GM06990 (cell line): ENCODE measurements at regions not wholly inside any gene's neighbourhood (a gene's known extent, or its start where the extent isn't known, plus 50 kb on each side); places are given as distances from the start of the nearest gene placed in this dataset.

Experiments used
- DNase-seq: peaks from one replicate; pipeline ENCODE4 v3.0.0-alpha.2; 2011; ENCODE audit not compliant: insufficient read length; ENCODE audit errors: extremely low read depth
- H3K27me3 ChIP-seq: replicated peaks from 2 replicates; pipeline ENCODE4 v1.6.0; 2011; ENCODE audit warnings: low read length; ENCODE audit not compliant: control insufficient read depth, insufficient read depth
- H3K36me3 ChIP-seq: 2 replicates; pipeline ENCODE4 v1.5.1; 2011; ENCODE audit warnings: low read length; ENCODE audit not compliant: control insufficient read depth, insufficient read depth
- H3K4me3 ChIP-seq: replicated peaks from 2 replicates; pipeline ENCODE4 v1.5.1; 2011; ENCODE audit warnings: low read depth, mild to moderate bottlenecking, control low read depth, low read length
- TF ChIP-seq, protein P1 (sequence below): IDR thresholded peaks from 2 replicates; pipeline ENCODE4 v1.5.1; 2011; ENCODE audit warnings: low read length, control low read depth, mild to moderate bottlenecking, inconsistent platforms; ENCODE audit not compliant: insufficient read depth, poor library complexity, severe bottlenecking

DNA sequence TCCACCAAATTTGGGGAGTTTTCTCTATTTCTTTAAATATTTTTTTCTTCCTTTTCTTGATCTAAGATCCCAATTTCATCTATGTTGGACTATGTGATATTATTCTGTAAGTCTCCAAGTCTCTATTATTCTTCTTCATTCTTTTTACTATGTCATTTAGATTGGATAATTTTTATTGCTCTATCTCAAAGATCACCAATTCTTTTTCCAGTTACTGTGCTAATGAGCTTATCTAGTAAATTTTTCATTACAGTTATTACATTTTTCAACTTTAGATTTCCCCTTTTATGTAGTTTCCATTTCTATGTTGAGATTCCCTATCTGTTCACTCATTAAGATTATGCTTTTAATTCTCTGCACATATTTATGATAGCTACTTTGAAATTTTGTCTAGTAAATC lies 131.6 kb upstream of the NAMPT start:
- Histone ChIP-seq H3K27me3 (no peaks in the 10 kb centered on the region), H3K4me3 (no peak overlapping the region), H3K36me3 (no peaks in the 10 kb centered on the region)
- TF ChIP-seq, protein P1, sequence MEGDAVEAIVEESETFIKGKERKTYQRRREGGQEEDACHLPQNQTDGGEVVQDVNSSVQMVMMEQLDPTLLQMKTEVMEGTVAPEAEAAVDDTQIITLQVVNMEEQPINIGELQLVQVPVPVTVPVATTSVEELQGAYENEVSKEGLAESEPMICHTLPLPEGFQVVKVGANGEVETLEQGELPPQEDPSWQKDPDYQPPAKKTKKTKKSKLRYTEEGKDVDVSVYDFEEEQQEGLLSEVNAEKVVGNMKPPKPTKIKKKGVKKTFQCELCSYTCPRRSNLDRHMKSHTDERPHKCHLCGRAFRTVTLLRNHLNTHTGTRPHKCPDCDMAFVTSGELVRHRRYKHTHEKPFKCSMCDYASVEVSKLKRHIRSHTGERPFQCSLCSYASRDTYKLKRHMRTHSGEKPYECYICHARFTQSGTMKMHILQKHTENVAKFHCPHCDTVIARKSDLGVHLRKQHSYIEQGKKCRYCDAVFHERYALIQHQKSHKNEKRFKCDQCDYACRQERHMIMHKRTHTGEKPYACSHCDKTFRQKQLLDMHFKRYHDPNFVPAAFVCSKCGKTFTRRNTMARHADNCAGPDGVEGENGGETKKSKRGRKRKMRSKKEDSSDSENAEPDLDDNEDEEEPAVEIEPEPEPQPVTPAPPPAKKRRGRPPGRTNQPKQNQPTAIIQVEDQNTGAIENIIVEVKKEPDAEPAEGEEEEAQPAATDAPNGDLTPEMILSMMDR, result no peak
- no peak for DNase-seq

DNA sequence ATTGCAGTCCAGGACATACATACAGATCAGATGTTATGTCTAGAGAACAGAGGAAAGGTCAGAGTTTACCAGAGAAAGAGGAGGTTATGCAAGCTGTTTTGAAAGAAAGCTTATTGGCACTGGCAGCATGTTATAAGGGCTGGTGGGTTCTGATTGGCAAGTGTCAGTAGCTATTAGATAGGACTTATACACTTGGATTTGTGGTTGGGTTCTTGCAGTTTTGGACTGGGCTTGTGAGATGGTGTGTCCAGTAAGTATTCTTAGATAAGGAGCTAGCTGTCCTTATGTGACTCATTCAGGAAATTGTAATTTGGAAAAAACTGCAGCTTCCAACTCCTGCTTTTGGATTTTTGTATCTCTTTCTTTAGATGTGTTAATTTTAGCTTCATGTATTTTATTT lies 130.7 kb upstream of the NAMPT start:
- no peak for DNase-seq
- TF ChIP-seq, protein P1, result no peak
- H3K36me3 ChIP-seq, result no peaks in the 10 kb centered on the region
- H3K4me3 ChIP-seq, result no peak overlapping the region
- H3K27me3 ChIP-seq, result no peaks in the 10 kb centered on the region

DNA sequence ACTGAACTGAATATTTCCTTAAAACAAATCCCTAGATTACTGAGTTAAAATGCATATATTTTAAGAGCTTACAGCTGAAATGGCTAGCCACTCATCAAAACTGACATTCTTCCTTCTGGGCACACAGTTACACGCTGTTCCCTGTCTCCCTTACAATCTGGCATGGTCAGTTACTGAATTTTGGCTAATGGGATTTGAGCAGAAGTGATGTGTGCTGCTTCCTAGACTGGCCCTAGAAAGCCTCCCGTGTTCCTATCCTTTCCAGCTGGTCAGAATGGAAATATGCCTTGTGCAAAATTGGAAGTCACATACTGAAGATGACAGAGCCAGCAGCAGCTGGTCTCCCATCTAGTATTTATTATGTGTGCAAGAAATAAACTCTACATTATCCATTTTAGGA lies 128.7 kb upstream of the NAMPT start:
- DNase-seq, result no peak
- Histone ChIP-seq H3K36me3 (no peaks in the 10 kb centered on the region), H3K27me3 (no peaks in the 10 kb centered on the region), H3K4me3 (no peak overlapping the region)
- TF ChIP-seq, protein P1, result no peak

DNA sequence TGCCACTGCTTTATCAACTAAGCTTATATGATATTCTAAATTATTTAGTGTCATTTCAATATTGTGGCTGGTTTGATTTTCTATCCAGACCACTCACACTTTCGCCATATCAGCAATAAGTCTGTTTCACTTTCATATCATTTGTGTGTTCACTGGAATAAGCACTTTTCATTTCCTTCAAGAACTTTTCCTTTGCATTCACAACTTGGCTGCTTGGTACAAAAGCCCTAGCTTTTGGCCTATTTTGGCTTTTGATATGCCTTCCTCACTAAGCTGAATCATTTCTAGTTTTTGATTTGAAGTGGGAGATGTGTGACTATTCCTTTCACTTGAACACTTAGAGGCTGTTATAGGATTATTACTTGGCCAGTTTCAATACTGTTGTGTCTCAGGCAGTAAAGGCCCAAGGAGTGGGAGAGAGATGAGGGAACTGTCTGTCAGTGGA lies 120.9 kb upstream of the NAMPT start:
- H3K27me3 ChIP-seq, result no peaks in the 10 kb centered on the region
- no peak for DNase-seq
- TF ChIP-seq, protein P1, result no peak
- no peak overlapping the region for H3K4me3 ChIP-seq
- H3K36me3 ChIP-seq, result no peaks in the 10 kb centered on the region

DNA sequence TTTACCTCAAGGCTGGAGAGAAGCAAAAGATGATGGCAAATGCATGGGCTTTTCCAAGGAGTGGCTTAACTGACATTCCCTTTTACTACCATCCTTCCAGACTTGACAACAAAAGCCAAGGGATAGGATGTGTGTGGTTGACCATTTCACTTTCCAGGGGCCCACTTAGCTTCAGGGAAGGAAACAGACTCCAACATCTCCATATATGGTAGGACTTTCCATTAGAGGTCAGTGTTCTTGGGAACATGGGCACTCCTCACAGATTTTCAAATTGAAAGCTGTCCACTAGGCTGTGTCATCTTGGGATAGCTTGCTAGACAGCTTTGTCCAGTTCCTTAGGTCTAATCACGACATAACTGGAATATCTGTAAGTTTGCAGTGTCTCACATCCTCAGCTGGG lies 118.1 kb upstream of the NAMPT start:
- H3K36me3 ChIP-seq, result no peaks in the 10 kb centered on the region
- H3K27me3 ChIP-seq, result no peaks in the 10 kb centered on the region
- DNase-seq, result no peak
- TF ChIP-seq, protein P1, result no peak
- no peak overlapping the region for H3K4me3 ChIP-seq

DNA sequence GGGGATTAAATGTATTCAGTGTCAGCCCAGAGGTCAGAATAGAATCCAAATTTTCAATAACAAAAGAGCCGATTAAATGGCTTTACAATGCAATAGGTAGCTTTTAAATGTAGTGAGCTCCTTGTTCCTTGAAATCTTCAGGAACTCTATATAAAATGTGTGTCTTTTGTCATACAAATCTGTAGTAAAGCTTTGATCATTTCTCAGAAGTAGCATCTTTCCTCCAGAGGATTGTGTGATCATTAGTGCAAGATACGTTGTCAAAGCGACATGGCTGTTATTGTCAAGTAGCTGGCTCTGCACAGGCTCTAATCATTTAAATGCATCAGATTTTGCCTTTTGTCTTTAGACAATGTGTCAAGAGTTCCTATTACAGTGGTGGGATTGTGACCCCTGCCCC lies 116.1 kb upstream of the NAMPT start:
- Histone ChIP-seq H3K27me3 (no peaks in the 10 kb centered on the region), H3K4me3 (no peak overlapping the region), H3K36me3 (no peaks in the 10 kb centered on the region)
- TF ChIP-seq, protein P1, result no peak
- no peak for DNase-seq
